Fibroblast of lung (primary cell): ENCODE measurements at regions not wholly inside any gene's neighbourhood (a gene's known extent, or its start where the extent isn't known, plus 50 kb on each side); places are given as distances from the start of the nearest gene placed in this dataset.

Experiments used
- CTCF ChIP-seq, 2 donors: IDR thresholded peaks in 1 of 2; conservative IDR thresholded peaks in 1 of 2; 1 replicate in 1 of 2; 2 replicates in 1 of 2; pipeline ENCODE4 v1.5.1; 2011 to 2012; ENCODE audit warnings: low read length in 2 of 2, control low read depth in 1 of 2, inconsistent platforms in 1 of 2, low read depth in 1 of 2, mild to moderate bottlenecking in 1 of 2
- EZH2 ChIP-seq: IDR thresholded peaks from 2 replicates; pipeline ENCODE4 v1.5.1; 2012; ENCODE audit warnings: low read length, control low read depth, mild to moderate bottlenecking; ENCODE audit errors: missing control alignments

- TF ChIP-seq CTCF (conservative IDR thresholded peaks at IDR 0.05 in 1 of 2, IDR thresholded peaks at IDR 0.05 in 1 of 2; ENCODE audit: low read depth in 1 of 2, low read length in 2 of 2) (no peak), EZH2 (no peak)
Measured at GRCh38 chr12:100688451-100688864, 106.1 kb upstream of the ANO4 start.
